COLO668 (cell line): ENCODE measurements at regions not wholly inside any gene's neighbourhood (a gene's known extent, or its start where the extent isn't known, plus 50 kb on each side); places are given as distances from the start of the nearest gene placed in this dataset.

Source experiments
- DNase-seq: peaks from one replicate; lab custom pipeline; 2025; ENCODE audit not compliant: unreplicated experiment; lab: John Stamatoyannopoulos, UW

GRCh38 chr6:134510920-134511319, 193.0 kb upstream of the SGK1 start:
- DNase-seq: no peak

GRCh38 chr6:134510142-134510541, 192.2 kb upstream of the SGK1 start:
- DNase-seq: no peak

- no peak for DNase-seq
These were observed 191.1 kb upstream of the SGK1 start for GRCh38 chr6:134508862-134509498.

GRCh38 chr6:134506162-134506561, 188.2 kb upstream of the SGK1 start:
- DNase-seq: no peak

GRCh38 chr6:134503585-134504281, 185.8 kb upstream of the SGK1 start:
- no peak for DNase-seq

- DNase-seq: no peak
These were observed 185.0 kb upstream of the SGK1 start for GRCh38 chr6:134502614-134503549.

GRCh38 chr6:134495890-134496248, 178.0 kb upstream of the SGK1 start:
- DNase-seq: no peak

- DNase-seq: no peak
These were observed 177.4 kb upstream of the SGK1 start for GRCh38 chr6:134495203-134495889.

- no peak for DNase-seq
These were observed 175.9 kb upstream of the SGK1 start for GRCh38 chr6:134493789-134494188.

GRCh38 chr6:134491477-134491876, 173.6 kb upstream of the SGK1 start:
- no peak for DNase-seq

- no peak for DNase-seq
These were observed 164.8 kb upstream of the SGK1 start for GRCh38 chr6:134482593-134483270.

- no peak for DNase-seq
These were observed 164.1 kb upstream of the SGK1 start for GRCh38 chr6:134481966-134482365.

- DNase-seq: no peak
These were observed 162.7 kb upstream of the SGK1 start for GRCh38 chr6:134480593-134480992.

GRCh38 chr6:134478764-134479399, 161.0 kb upstream of the SGK1 start:
- no peak for DNase-seq

- DNase-seq: no peak
These were observed 160.2 kb upstream of the SGK1 start for GRCh38 chr6:134477991-134478635.

- DNase-seq: no peak
These were observed 157.0 kb upstream of the SGK1 start for GRCh38 chr6:134474955-134475354.

GRCh38 chr6:134472661-134473060, 154.7 kb upstream of the SGK1 start:
- no peak for DNase-seq

- no peak for DNase-seq
These were observed 154.1 kb upstream of the SGK1 start for GRCh38 chr6:134472046-134472445.

GRCh38 chr6:134470457-134470975, 152.6 kb upstream of the SGK1 start:
- DNase-seq: no peak
